ENCODE measurements at regions not wholly inside any gene's neighbourhood (a gene's known extent, or its start where the extent isn't known, plus 50 kb on each side); places are given as distances from the start of the nearest gene placed in this dataset.
"Not testable (repeated sequence)": the region's sequence is repeated elsewhere in the genome, so short reads cannot be mapped to it uniquely, and the experiment has no call there.

GRCh38 chr13:39837866-39838265 is 182.4 kb downstream of the COG6 start:
- TF ChIP-seq, protein P1, sequence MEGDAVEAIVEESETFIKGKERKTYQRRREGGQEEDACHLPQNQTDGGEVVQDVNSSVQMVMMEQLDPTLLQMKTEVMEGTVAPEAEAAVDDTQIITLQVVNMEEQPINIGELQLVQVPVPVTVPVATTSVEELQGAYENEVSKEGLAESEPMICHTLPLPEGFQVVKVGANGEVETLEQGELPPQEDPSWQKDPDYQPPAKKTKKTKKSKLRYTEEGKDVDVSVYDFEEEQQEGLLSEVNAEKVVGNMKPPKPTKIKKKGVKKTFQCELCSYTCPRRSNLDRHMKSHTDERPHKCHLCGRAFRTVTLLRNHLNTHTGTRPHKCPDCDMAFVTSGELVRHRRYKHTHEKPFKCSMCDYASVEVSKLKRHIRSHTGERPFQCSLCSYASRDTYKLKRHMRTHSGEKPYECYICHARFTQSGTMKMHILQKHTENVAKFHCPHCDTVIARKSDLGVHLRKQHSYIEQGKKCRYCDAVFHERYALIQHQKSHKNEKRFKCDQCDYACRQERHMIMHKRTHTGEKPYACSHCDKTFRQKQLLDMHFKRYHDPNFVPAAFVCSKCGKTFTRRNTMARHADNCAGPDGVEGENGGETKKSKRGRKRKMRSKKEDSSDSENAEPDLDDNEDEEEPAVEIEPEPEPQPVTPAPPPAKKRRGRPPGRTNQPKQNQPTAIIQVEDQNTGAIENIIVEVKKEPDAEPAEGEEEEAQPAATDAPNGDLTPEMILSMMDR (IDR thresholded peaks at IDR 0.05), result not testable (repeated sequence)
- TF ChIP-seq POLR2A (IDR thresholded peaks at IDR 0.05), result not testable (repeated sequence)

Data from Peyer's patch (tissue), 4 donors.